ENCODE measurements at regions not wholly inside any gene's neighbourhood (a gene's known extent, or its start where the extent isn't known, plus 50 kb on each side); places are given as distances from the start of the nearest gene placed in this dataset.

- TF ChIP-seq CTCF (IDR thresholded peaks at IDR 0.05; ENCODE audit: insufficient read depth, low read length, poor library complexity, severe bottlenecking) (no peak), EZH2phosphoT487 (conservative IDR thresholded peaks at IDR 0.05; ENCODE audit: low read length) (no peak)
Observed at GRCh38 chr15:39460748-39461147, 120.1 kb upstream of the THBS1 start.

Data from SU-DHL-6 (cell line).